ENCODE measurements at regions not wholly inside any gene's neighbourhood (a gene's known extent, or its start where the extent isn't known, plus 50 kb on each side); places are given as distances from the start of the nearest gene placed in this dataset.

GRCh38 chr22:49197505-49197904 is 630.2 kb downstream of the BRD1 start:
- DNase-seq = no peak

DNA sequence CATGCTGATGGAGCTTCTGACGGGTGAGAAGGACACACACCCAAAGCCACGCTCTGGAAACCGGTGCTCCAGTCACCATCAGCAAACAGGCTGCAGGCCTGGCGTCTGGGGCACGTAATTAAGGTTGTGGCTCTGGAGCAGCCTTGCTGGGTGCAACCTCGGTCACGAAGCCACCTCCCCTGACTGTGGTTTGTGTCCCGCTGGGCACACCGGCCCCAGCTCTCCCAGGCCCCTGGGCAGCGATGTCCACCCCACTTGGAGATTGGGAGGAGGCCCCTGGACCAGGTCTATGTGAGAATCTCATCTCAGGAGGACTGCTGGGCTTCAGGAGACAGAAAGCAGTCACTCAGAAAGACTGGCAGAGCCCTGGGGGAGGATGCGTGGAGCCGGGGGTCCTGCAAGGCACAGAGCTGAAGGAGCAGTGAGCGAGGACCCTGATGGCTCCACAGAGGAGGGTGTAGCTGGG is 631.6 kb downstream of the BRD1 start:
- DNase-seq = no peak

DNA sequence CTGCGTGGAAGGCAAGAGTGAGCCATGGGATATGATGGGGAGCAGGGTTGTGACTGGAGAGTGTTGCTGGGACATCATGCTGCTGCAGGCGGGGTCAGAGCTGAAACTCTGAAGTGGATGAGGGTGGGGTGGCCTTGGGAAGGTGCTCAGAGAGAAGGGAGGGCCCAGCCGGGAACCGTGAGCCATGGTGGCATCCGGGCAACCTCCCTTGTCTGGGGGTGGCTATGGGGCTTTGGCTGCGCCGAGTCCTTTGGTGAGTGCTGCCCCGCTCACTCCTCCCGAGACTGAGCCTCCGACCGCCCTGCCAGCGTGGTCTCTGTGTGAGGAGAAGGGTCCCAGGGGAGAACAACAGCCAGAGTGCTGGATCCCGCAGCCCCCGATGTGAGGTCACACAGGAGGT is 632.0 kb downstream of the BRD1 start:
- no peak for DNase-seq

DNA sequence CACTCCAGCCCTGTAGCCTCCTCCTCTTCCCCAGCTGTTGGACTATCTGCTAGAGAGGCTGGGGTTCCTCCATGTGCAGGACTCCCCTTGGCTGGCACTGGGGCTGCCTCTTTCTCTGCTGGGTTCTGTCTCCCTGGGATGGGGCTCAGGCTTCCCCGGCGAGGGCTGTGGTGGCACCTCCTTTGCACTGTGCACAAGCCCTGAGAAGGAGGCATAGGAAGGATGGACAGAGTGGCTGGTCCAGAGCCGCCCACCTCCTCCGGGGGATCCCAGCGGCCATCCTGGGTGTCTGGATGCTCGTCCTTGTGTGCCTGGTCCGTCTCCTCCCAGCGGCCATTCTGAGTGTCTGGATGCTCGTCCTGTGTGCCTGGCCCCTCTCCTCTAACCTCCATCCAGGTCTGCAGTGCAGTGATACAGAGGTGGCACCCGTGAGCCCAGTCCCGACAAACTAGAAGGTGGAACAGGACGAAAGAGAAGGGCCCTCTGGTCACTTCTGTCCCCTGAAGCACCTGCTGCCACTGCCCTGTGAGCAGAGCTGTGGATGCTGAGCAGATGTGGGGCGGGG is 633.7 kb downstream of the BRD1 start:
- no peak for DNase-seq

DNA sequence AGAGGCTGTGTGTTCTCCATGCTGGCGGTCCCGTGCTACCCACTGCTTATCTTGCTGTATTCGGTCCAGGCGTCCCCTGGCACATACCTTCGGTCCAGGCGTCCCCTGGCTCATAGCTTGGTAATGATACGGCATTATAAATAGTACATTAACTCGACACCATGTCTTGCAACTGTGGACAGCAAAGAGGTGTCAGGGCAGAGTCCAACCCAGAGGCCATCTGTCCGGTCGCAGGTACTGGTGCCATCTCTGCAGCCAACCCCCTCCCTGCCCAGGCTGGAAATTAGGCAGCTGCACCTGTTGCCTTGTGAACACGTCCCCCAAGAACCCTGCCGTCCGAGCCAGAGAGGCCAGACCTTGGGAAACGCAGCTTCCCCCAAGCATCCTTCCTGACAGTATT is 634.3 kb downstream of the BRD1 start:
- no peak for DNase-seq

GRCh38 chr22:49192857-49193250 is 634.8 kb downstream of the BRD1 start:
- no peak for DNase-seq

DNA sequence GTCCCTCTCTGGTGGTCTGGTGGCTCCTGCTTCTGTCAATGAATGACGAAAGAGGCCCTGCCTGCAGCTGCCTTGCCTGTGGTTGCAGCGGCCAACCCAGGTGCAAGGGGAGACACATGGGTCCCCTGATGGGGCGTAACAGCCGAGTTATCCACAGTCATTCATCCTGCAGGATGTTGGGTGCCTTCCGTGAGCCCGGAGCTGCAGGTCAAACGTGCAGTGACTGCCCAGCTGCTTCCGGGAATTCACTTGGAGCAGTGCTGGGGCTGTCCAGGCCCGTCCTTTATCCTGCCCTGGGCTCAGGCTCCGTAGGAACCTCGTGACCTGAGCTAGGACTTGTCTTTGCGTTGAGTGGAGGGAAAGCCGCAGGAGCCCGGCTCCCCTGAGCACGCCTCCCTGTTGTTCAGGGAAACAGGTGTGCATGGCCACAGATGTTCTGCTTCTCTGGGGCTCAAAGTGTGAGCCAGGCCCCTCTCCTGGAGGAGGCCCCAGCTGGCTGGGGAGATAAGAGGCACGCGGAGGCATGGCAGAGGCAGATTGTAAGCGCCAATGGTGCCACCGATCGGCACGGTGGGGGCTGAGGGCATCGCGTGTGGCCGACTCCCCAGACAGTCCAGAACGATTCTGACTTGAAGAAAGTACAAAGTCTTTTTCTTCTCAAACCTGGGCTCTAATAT is 635.4 kb downstream of the BRD1 start:
- no peak for DNase-seq

DNA sequence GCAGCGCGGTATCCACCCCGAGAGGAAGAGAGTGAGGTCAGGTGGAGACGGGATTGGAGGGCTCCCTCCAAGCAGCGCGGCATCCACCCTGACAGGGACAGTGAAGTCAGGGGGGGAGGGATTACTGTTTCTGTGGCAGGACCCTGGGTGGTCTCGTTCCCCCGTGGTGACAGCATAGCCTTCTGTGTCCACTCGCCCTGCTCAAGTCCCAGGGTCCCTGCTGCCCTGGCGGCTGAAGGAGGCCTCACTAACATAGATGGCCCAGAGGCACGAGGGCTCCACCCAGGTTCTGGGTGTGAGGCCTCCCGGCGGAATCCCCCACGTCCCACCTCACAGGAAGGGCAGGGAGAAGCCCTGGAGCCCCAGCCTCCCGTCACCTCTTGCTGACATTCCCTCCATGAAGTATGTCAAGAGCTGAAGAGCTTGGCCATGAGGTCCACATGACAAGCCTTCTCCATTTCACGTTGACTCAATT is 636.1 kb downstream of the BRD1 start:
- DNase-seq = no peak

DNA sequence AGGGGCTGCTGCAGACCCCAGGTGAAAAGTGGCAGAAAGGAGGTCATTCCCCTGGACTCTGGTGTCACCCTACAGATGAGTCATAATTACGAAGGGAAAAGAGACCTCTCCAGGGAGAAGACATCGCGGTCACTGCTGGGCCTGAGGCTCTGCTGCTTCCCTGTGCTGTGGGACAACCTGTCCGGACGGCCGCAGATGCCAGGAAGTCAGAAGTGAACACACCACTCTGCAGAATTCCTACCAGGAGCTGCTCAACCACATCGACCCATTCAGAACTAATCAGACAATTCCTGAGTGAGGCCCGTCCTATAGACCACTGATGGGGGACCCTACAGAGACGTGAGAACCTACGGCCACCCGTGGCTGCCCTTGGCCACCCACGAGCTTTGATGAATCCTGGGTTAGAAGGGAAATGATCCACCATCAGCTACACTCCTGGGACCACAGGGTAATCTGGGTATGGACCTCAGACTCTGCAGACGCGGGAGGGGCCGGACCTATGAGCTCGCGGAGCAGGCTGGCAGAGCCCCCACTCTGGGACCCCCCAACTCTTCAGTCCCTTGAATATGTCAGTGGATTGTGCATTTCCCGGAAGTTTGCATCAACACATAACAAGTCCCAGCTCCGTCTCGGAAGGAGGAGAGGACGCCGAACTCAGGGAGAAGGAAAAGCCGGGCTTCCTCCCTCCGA is 636.7 kb downstream of the BRD1 start:
- no peak for DNase-seq

- no peak for DNase-seq
These were observed 637.8 kb downstream of the BRD1 start for GRCh38 chr22:49189871-49190270.

DNA sequence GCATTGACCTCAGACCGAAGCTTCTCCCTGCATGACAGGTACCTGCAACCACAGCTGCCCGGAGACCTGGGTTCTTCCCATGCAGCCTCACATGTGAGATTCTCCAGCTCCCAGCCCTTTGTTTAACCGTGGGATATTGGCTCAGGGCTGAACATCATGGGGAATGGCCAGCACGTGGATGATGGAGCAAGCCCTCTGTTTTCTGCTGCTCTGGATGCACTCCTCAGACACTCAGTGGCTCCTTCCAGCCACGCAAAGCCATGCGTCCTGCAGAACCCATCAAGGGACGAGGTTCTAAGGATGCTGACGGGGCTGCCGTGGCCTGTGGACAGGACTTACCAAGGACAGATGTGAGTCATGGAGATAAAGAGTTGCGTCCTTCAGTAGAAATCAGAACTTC is 639.1 kb downstream of the BRD1 start:
- DNase-seq = no peak

- DNase-seq = no peak
These were observed 639.6 kb downstream of the BRD1 start for GRCh38 chr22:49188091-49188490.

- DNase-seq = no peak
These were observed 640.9 kb downstream of the BRD1 start for GRCh38 chr22:49186762-49187161.

DNA sequence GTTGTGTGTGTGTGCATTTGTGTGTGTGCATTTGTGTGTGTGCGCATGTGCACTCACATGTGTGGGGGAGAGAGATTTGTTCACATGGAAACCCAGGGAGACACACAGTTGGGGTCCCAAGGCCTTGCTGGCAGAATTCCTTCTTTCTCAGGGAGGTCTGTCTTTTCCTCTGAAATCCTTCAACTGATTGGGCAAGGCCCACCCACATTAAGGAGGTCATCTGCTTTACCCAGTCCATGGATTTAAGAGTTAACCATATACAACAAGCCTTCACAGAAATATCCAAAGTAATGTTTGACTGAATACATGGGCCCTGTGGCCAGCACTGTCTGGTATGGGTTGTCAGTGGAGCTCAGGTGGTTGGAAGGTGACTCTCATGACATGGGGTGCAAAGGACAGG is 641.4 kb downstream of the BRD1 start:
- no peak for DNase-seq

GRCh38 chr22:49185312-49185969 is 642.2 kb downstream of the BRD1 start:
- no peak for DNase-seq

DNA sequence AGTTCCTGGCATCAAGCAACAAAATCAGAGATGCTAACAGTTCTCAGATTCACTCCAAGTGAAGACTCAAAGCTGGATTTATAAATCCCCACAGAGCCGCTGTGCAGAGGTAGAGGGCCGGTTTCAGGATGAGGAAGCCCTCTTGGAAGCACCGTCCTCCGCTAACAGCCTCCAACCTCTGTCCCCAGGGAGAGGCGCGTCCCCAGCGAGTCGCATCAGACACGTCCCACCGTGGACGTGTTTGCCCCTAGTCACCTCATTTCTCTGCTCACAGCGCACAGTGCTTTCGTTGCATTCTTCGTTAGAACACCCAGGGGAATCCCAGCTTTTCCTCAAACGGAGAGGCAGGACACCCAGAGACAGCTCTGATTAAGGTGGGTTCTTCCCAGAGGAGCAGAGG is 642.9 kb downstream of the BRD1 start:
- DNase-seq = no peak

DNA sequence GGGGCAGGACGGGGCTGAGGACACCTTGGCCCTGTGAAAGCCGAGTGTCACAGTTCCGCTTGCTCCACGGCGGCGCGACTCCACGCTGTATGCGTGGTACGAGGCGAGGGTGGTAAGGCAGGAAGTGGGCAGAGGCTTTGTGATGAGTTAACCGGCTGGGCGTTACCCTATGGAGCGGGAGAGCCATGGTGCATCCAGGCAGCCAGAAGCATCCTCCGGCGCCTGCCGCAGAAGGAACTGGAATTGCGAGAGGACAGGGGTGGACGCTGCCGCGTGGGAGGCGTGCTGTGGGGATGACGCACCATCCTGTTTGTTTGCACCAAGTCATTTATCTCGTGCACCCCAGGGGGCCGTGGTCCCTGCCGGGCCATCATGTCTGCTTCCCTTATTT is 643.9 kb downstream of the BRD1 start:
- DNase-seq = no peak

DNA sequence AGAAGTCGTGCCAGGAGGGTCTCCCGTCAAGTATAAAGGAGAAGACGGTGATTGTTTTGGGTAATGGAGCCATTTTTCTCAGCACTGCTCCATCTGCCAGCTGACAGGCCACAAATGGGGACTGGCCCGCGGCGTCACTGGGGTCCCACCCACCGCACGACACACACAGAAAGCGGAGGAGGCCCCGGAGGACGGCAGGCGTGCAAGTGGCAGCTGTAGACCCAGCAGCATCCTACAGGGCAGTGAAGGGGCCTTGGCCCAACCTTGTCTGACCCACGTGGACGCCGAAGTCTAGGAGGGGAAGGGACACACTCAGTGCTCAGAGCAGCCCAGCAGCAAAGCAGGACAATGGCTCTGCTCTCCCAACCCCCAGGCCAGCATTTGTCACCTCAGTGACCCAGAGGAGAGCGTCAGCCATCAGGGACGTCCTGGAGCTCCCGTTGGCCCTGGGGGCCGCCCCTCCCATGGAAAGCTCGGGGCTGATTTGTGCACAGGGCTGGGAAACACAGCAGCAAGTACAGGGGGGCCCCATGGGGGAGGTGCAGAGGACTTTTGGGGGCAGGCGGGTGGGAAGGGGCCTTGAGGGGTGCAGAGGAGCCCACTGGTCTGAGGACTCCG is 644.4 kb downstream of the BRD1 start:
- DNase-seq = no peak

- DNase-seq = no peak
These were observed 645.3 kb downstream of the BRD1 start for GRCh38 chr22:49182416-49182815.

- DNase-seq = no peak
These were observed 645.7 kb downstream of the BRD1 start for GRCh38 chr22:49181942-49182341.

- no peak for DNase-seq
These were observed 646.2 kb downstream of the BRD1 start for GRCh38 chr22:49181431-49181830.

DNA sequence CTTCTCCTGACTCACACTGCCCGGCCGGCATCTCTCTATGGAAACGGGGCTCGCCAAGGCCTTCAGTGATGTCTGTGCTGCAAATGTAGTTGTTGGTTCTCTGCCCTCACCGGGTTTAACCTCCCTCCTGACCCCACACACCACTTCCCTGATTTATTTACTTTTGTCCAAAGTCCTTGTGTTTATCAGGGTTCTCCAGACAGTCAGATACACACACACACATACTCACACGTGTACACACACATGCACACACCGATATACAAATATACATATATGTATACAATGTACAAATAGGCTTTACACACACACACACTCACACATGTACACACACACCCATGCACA is 647.0 kb downstream of the BRD1 start:
- DNase-seq = no peak

DNA sequence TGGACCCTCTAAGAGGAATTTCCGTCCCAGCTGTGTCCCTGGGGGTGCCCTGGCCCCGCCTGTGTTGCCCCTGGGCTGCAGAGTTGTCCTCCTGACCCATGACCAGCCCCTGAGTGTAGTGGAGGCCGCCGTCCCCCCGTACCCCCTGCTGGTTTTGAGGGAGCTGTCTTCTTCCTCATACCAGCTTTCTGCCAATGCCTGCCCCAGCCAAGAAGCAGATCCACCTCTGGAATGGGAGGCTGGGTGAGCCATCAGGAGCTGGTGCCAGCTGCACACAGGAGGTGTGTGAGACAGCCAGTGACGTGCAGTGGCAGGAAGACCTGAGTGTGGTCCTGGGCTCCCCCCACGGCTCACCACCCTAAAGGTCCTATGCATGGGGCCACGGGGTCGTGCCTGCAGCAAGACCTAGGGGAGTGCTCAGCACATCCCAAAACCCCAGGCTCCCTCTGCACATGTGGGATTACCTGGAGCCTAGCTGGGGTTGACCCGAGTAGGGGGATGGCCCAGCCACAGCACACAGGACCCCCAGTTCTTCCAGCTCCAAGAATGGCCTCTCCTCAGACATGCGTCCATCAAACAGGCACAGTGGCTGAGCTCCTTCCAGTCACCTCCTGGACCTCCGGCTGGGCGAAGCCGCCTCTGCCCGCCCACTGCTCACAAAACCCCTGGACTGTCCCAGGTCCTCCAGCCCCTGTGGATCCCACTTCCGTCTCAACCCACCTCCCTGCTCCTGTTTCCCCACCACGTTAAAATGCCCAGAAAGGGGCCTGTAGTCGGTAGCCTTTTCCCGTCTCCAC is 647.6 kb downstream of the BRD1 start:
- no peak for DNase-seq

Measured in inflammatory macrophage treated with lipopolysaccharide for 4 hours (primary cell).